ENCODE measurements at regions not wholly inside any gene's neighbourhood (a gene's known extent, or its start where the extent isn't known, plus 50 kb on each side); places are given as distances from the start of the nearest gene placed in this dataset.

DNA sequence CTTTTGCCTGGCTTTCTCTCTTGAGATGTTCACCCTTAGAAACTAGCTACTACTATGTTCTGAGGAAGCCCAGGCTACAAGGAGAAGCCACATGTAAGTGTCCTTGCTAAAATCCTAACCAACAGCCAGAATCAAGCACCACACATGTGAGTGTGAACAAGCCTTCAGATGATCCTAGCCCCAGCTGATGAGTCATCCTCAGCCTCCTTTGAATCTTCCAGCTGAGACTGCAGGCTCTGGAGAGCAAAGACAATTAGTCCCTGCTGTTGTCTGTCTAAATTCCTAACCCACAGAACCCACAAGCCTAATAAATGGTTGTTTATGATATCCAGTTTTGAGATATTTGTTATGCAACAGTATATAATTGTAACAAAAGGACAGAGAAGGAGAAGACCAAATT lies 92.8 kb upstream of the TAC1 start:
- no peak for DNase-seq

DNA sequence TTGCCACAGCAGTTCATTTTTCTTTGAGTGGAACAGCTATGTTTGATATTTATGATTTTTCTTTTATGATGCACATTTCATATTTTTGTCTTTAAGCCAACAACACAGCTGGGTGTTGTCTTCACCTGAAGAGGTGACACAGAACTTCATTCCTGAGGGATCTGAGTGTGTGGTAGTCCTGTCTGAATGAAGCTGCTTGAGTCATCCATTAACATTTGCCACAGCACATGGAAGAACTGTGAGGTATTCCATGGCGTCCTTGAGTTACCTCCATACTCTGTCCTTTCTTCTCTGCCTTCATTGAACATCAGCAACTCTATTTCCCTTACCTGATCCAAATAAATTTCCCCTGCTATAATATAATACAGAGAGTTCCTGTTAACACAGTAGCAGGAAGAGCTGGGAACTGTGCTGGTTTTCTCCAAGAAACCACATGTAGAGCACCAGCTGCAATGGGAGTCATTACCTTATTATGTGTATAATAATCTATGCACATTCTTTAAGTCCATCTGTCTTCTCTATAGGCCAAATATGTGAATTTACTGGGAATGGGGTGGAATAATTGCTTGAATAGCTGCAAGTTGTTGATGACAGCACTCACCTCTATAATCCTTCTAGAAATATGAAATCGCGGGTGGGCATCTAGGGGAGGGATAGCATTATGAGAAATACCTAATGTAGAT lies 72.4 kb upstream of the TAC1 start:
- no peak for DNase-seq

DNA sequence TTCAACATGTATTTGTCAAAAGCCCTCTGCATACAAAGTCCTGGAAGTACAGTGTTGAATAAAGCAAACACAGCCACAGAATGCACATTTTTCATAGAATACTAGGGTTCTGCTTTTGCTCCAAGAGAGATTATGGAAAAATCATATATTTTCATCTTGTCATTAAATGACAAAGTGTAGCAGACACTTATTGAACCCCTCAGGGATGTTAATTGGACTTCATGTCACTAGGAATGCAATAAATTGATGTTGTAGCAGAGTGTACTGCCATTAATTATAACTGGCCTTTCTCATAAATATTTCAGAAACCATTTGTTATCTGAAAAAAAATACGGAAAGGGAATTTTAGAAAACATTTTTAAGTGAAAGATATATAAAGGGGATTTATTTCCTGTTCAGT lies 64.5 kb upstream of the TAC1 start:
- DNase-seq = no peak

DNA sequence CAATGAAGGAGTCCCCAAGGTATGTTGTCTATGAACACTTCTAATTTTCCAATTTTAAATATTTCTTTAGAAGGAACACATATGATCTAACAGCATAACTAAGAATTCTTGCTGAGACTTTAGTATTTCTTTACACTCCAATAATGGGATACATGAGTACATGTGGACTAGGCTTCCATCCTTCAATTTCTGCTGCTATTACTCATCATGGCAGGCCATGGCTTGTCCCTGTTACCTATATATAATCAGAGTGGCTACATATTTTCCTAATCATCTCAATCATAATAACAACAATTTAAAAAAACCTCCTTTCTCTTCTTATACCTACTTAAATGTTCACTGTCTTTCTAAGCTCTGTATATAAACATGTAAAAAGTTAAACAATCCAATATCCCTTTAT lies 60.3 kb upstream of the TAC1 start:
- DNase-seq = no peak

DNA sequence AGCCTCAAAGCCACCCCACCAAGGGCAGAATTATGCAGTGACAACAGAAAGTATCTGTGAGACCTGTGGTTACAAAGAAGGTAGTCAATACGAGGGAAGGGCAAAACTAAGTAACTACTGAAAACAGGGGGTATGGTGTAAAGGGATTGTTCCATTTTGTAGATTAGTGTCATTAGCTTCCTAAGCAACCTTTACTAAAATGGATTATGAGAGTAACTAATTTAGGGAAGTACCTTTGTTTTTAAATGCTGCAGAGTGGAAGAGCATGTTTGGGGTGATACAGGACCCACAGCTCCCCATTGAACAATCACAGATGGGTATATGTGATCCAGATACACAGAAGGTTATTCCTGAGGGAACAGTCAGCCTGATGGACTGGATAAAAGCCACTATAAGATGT lies 51.3 kb upstream of the TAC1 start:
- no peak for DNase-seq

Measured in left hindlimb (tissue), 1 donor.